ENCODE measurements at regions not wholly inside any gene's neighbourhood (a gene's known extent, or its start where the extent isn't known, plus 50 kb on each side); places are given as distances from the start of the nearest gene placed in this dataset.

- WGBS, 2 donors: 78 to 82% methylated on average over 4 of the region's 4 CpGs
- intact Hi-C loops (cut with DNase I): loop anchor here in 6 of 10 donors (5.0 to 10.0 kb wide), 7 partner anchors 415 to 665 kb away; partner anchors contain the start of gene KLF4 (in 3 of the 6)
- peaks cover 0 to 6% (median 0%) of the 10 kb centered on the region in 11 donors for H3K9me3 ChIP-seq
Observed at GRCh38 chr9:108149326-108149725, 659.8 kb upstream of the KLF4 start.

GRCh38 chr9:108142504-108143201 is 653.1 kb upstream of the KLF4 start:
- peaks cover 8 to 29% (median 21%) of the 10 kb centered on the region in 9 donors for H3K4me1 ChIP-seq
- peak; percentile 95 to 99 (median 98) for ATAC-seq
- 13 to 24% methylated on average over 10 of the region's 10 CpGs for WGBS, 2 donors
- H3K36me3 ChIP-seq: no peaks in the 10 kb centered on the region
- no peaks in the 10 kb centered on the region for H3K27me3 ChIP-seq
- intact Hi-C loops (cut with DNase I): loop anchor here in 6 of 10 donors (1.0 to 10.0 kb wide), 11 partner anchors 20 to 658 kb away; partner anchors contain the start of gene KLF4 (in 3 of the 6)
- TF ChIP-seq CTCF (IDR thresholded peaks at IDR 0.05): peak in 2 of 9 donors; percentile 10 to 22
- H3K9me3 ChIP-seq: peaks cover 0 to 6% (median 0%) of the 10 kb centered on the region in 11 donors
- no peak overlapping the region for H3K4me3 ChIP-seq
- H3K27ac ChIP-seq: peak overlapping the region; percentile 39 to 88 (median 84)
- peak; percentile 72 to 76 for DNase-seq

More at GRCh38 chr9:108149326-108149725, 659.8 kb upstream of the KLF4 start:
- no peak for TF ChIP-seq CTCF (IDR thresholded peaks at IDR 0.05)
- DNase-seq (no peak), ATAC-seq (no peak)
- Histone ChIP-seq H3K4me3 (no peak overlapping the region), H3K27me3 (no peaks in the 10 kb centered on the region), H3K4me1 (peaks cover 0 to 28% (median 17%) of the 10 kb centered on the region in 9 donors), H3K27ac (peak overlapping the region in 1 of 10 donors; percentile 71), H3K36me3 (no peaks in the 10 kb centered on the region)

- ATAC-seq: peak in 1 of 8 donors; percentile 43
- H3K4me1 ChIP-seq: peaks cover 8 to 29% (median 21%) of the 10 kb centered on the region in 9 donors
- H3K27me3 ChIP-seq: no peaks in the 10 kb centered on the region
- TF ChIP-seq CTCF (IDR thresholded peaks at IDR 0.05): no peak
- H3K27ac ChIP-seq: peak overlapping the region; percentile 39 to 88 (median 84)
- no peak for DNase-seq
- intact Hi-C loops (cut with DNase I): loop anchor here in 5 of 10 donors (2.0 to 10.0 kb wide), 9 partner anchors 90 to 657 kb away; partner anchors contain the start of gene KLF4 (in 3 of the 5)
- H3K9me3 ChIP-seq: peaks cover 0 to 6% (median 0%) of the 10 kb centered on the region in 11 donors
- 61 to 62% methylated on average over 2 of the region's 2 CpGs for WGBS, 2 donors
- no peaks in the 10 kb centered on the region for H3K36me3 ChIP-seq
- no peak overlapping the region for H3K4me3 ChIP-seq
Observed at GRCh38 chr9:108142142-108142503, 652.6 kb upstream of the KLF4 start.

GRCh38 chr9:108139900-108140299 is 650.3 kb upstream of the KLF4 start:
- peaks cover 8 to 29% (median 21%) of the 10 kb centered on the region in 9 donors for H3K4me1 ChIP-seq
- ATAC-seq (no peak), DNase-seq (no peak)
- H3K4me3 ChIP-seq: no peak overlapping the region
- H3K27ac ChIP-seq: no peak overlapping the region
- peaks cover 0 to 8% (median 0%) of the 10 kb centered on the region in 11 donors for H3K9me3 ChIP-seq
- H3K36me3 ChIP-seq: no peaks in the 10 kb centered on the region
- no peaks in the 10 kb centered on the region for H3K27me3 ChIP-seq
- intact Hi-C loops (cut with DNase I): loop anchor here in 5 of 10 donors (5.0 to 10.0 kb wide), 8 partner anchors 88 to 655 kb away; partner anchors contain the start of gene KLF4 (in 3 of the 5)
- no peak for TF ChIP-seq CTCF (IDR thresholded peaks at IDR 0.05)
- 81 to 82% methylated on average over 2 of the region's 2 CpGs for WGBS, 2 donors

Measured in heart right ventricle (tissue), 16 donors.